ENCODE measurements at regions not wholly inside any gene's neighbourhood (a gene's known extent, or its start where the extent isn't known, plus 50 kb on each side); places are given as distances from the start of the nearest gene placed in this dataset.

GRCh38 chr22:49295465-49295743 is 532.3 kb downstream of the BRD1 start:
- no peak for DNase-seq (ENCODE audit: low read depth)
- no peak overlapping the region for H3K4me3 ChIP-seq (ENCODE audit: control insufficient read depth, low read depth, low read length)
- TF ChIP-seq CTCF (IDR thresholded peaks at IDR 0.05; ENCODE audit: control insufficient read depth, insufficient read depth, low read depth, low read length, missing control alignments), result no peak

GRCh38 chr22:49294656-49295464 is 532.8 kb downstream of the BRD1 start:
- DNase-seq (ENCODE audit: low read depth), result no peak

GRCh38 chr22:49292909-49293308 is 534.8 kb downstream of the BRD1 start:
- no peak for DNase-seq (ENCODE audit: low read depth)
- TF ChIP-seq CTCF (IDR thresholded peaks at IDR 0.05; ENCODE audit: control insufficient read depth, insufficient read depth, low read depth, low read length, missing control alignments), result no peak
- H3K4me3 ChIP-seq (ENCODE audit: control insufficient read depth, low read depth, low read length), result no peak overlapping the region

More at GRCh38 chr22:49294656-49295464, 532.8 kb downstream of the BRD1 start:
- no peak for TF ChIP-seq CTCF (IDR thresholded peaks at IDR 0.05; ENCODE audit: control insufficient read depth, insufficient read depth, low read depth, low read length, missing control alignments)
- H3K4me3 ChIP-seq (ENCODE audit: control insufficient read depth, low read depth, low read length), result no peak overlapping the region

- H3K4me3 ChIP-seq (ENCODE audit: control insufficient read depth, low read depth, low read length), result no peak overlapping the region
- no peak for TF ChIP-seq CTCF (IDR thresholded peaks at IDR 0.05; ENCODE audit: control insufficient read depth, insufficient read depth, low read depth, low read length, missing control alignments)
- no peak for DNase-seq (ENCODE audit: low read depth)
These were observed 535.9 kb downstream of the BRD1 start for GRCh38 chr22:49291781-49292180.

- no peak overlapping the region for H3K4me3 ChIP-seq (ENCODE audit: control insufficient read depth, low read depth, low read length)
- TF ChIP-seq CTCF (IDR thresholded peaks at IDR 0.05; ENCODE audit: control insufficient read depth, insufficient read depth, low read depth, low read length, missing control alignments), result no peak
- no peak for DNase-seq (ENCODE audit: low read depth)
These were observed 536.5 kb downstream of the BRD1 start for GRCh38 chr22:49291169-49291568.

GRCh38 chr22:49290711-49291110 is 537.0 kb downstream of the BRD1 start:
- TF ChIP-seq CTCF (IDR thresholded peaks at IDR 0.05; ENCODE audit: control insufficient read depth, insufficient read depth, low read depth, low read length, missing control alignments), result no peak
- DNase-seq (ENCODE audit: low read depth), result no peak
- no peak overlapping the region for H3K4me3 ChIP-seq (ENCODE audit: control insufficient read depth, low read depth, low read length)

All from AG09309 (cell line).